Activated T-cell treated with anti-CD3 and anti-CD28 coated beads, Interleukin-2, amount 50 U/mL, for 24 hours (primary cell): ENCODE measurements at regions not wholly inside any gene's neighbourhood (a gene's known extent, or its start where the extent isn't known, plus 50 kb on each side); places are given as distances from the start of the nearest gene placed in this dataset.
"Not testable (repeated sequence)": the region's sequence is repeated elsewhere in the genome, so short reads cannot be mapped to it uniquely, and the experiment has no call there.

Source experiments
- DNase-seq: peaks from one replicate; pipeline ENCODE4 v3.0.0-alpha.2; 2020
- H3K27ac Mint-ChIP-seq: 2 replicates; pipeline ENCODE4 v1.8.0; 2020; ENCODE audit warnings: mild to moderate bottlenecking, mixed read lengths
- H3K27me3 Mint-ChIP-seq: 2 replicates; pipeline ENCODE4 v1.8.0; 2020; ENCODE audit warnings: mixed read lengths
- H3K36me3 Mint-ChIP-seq: 2 replicates; pipeline ENCODE4 v1.8.0; 2020; ENCODE audit warnings: low read depth, mixed read lengths
- H3K4me1 Mint-ChIP-seq: 2 replicates; pipeline ENCODE4 v1.8.0; 2020; ENCODE audit warnings: low read depth, mixed read lengths
- H3K4me3 Mint-ChIP-seq: 2 replicates; pipeline ENCODE4 v1.8.0; 2020; ENCODE audit warnings: mild to moderate bottlenecking, moderate library complexity, mixed read lengths
- H3K9me3 Mint-ChIP-seq: 2 replicates; pipeline ENCODE4 v1.8.0; 2020; ENCODE audit warnings: mixed read lengths

DNA sequence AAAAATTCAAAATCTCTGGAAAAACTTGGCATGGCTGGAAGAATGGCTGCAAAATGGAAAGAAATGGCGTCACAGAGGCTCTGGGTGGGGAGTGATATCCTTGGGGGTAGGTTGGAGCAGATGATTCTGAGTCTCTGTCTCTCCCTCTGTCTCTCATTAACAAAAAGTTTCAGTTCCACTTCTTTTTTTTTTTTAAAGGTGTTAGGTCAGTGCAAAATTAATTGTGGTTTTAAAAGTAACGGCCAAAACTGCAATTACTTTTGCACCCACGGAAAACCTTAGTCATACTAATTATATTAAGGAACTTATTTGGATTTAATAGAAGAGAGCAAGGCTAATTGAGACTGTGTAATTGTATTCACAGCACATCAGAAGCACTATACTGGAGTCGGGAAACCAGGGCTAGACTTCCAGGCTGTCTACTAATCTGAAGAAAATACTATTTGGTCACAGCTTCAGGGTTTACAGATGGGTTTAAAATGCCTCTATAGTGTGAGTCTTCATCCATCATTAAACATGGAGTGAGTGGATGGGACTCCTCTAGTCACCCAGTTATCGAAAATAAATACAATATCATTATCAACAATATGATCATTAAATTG lies 289.1 kb upstream of the PLD5 start:
- peaks cover 17% of the 10 kb centered on the region for H3K27me3 Mint-ChIP-seq
- peaks cover 4% of the 10 kb centered on the region for H3K9me3 Mint-ChIP-seq
- no peak for DNase-seq
- no peak overlapping the region for H3K27ac Mint-ChIP-seq
- no peaks in the 10 kb centered on the region for H3K4me1 Mint-ChIP-seq
- no peaks in the 10 kb centered on the region for H3K36me3 Mint-ChIP-seq
- no peak overlapping the region for H3K4me3 Mint-ChIP-seq

DNA sequence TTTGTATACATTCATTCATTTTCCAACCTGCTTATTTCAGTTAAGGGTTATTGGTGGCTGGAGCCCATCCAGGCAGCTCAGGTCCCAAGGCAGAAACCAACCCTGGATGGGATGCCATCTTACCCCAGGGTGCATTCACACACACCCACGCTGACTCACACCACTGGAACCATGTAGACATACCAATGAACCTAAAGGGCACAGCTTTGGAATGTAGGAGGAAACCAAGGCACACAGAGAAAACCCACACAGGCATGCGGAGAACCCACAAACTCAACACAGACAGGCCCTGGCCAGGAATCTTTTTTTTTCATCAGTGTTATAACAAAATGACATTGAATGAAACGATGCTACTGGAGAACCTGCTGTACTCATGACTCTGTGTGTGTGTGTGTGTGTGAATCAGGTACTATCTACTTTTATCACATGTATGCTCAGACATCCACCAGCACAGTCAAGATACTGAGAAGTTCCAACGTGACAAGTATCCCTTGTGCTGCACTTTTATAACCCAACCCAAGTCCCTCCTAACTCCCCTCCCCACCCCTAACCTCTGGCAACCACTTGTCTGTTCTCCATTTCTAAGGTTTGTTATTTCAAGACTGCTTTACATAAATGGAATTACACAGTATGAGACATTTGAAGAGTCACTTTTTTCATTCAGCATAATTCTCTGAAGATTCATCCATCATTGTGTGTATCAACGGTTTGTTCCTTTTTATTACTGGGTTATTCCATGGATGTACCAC lies 286.8 kb upstream of the PLD5 start:
- Mint-ChIP-seq H3K27ac (no peak overlapping the region), H3K4me1 (no peaks in the 10 kb centered on the region), H3K9me3 (peaks cover 4% of the 10 kb centered on the region), H3K4me3 (no peak overlapping the region), H3K27me3 (peaks cover 17% of the 10 kb centered on the region), H3K36me3 (no peaks in the 10 kb centered on the region)
- DNase-seq = no peak

DNA sequence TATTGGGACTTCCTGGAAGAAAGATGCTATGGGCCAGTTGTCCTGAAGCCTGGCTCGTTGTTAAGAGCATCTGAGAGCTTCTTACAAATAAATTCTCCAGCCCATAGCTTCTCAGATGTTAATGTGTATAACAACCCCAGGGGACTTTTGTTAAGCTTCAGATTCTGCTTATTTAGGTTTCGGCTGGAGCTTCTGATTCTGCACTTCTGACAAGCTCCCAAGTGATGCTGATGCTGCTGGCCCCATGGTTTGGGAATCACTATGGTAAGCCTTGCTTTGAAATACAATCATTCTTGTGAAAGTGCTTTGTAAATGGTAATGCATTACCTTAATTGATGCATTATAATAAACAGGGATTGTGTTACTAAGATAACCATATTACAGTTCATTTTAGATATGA lies 281.8 kb upstream of the PLD5 start:
- no peaks in the 10 kb centered on the region for H3K27me3 Mint-ChIP-seq
- no peak for DNase-seq
- H3K27ac Mint-ChIP-seq = no peak overlapping the region
- H3K36me3 Mint-ChIP-seq = no peaks in the 10 kb centered on the region
- no peaks in the 10 kb centered on the region for H3K4me1 Mint-ChIP-seq
- H3K9me3 Mint-ChIP-seq = peaks cover 4% of the 10 kb centered on the region
- no peak overlapping the region for H3K4me3 Mint-ChIP-seq

DNA sequence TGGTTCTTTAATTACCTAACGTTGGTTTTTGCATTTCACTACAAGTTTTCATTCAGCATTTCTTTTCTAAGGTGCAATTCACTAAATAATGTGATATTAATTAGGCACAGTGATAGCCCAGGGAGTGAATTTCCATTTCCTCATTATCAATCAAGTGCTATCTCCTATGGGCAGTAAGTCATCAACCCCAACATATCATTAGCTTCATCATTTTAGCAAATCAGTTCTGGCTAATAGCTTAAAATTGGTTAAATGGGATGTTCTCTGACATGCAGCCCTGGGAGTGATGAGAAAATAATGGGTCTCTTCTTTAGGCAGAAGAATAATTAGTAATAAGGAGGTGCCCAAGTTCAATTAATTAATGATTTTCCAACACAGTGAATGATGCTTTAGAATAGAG lies 280.9 kb upstream of the PLD5 start:
- H3K27ac Mint-ChIP-seq, H3K27me3 Mint-ChIP-seq: not testable (repeated sequence)

DNA sequence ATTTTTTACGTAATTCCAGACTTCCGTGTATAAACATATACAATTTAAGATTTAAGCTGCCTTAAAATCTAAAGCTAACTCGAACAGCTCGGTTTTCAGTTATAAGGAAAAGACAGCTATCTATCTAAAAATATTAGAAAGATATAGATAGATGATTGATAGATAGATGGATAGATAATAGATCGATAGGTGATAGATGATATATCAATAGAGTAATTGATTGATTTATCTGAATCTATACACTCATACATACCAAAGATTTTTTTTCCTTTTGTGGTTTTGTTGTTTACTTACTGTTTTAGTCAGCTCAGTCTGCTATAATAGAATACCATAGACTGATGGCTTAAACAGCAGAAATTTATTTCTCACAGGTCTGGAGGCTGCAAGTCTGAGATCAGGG lies 278.5 kb upstream of the PLD5 start:
- no peaks in the 10 kb centered on the region for H3K9me3 Mint-ChIP-seq

More for the DNA sequence above, 280.9 kb upstream of the PLD5 start:
- H3K36me3 Mint-ChIP-seq, H3K4me1 Mint-ChIP-seq, DNase-seq, H3K9me3 Mint-ChIP-seq, H3K4me3 Mint-ChIP-seq: not testable (repeated sequence)

DNA sequence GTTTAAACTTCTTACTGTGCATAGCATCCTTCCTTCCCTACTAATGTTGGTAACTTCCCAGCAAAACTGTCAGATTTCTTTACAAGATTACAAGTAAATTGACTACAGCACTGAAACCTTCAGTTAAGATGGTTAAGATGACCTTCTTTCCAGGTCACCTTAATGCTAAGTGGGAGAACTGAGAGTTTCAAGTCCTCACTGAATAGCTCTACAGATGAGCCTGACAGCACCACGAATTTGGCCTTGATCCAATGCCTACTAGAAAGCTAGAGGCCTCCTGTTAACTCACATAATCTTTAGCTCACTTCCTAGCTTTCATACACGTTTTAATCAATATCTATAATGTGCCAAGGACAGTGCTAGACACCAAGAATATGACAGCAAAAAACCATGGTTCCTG lies 276.0 kb upstream of the PLD5 start:
- Mint-ChIP-seq H3K27ac (no peak overlapping the region), H3K4me1 (no peaks in the 10 kb centered on the region), H3K36me3 (no peaks in the 10 kb centered on the region), H3K27me3 (peaks cover 3% of the 10 kb centered on the region), H3K4me3 (no peak overlapping the region), H3K9me3 (no peaks in the 10 kb centered on the region)
- no peak for DNase-seq

More for the DNA sequence above, 278.5 kb upstream of the PLD5 start:
- no peaks in the 10 kb centered on the region for H3K36me3 Mint-ChIP-seq
- H3K27ac Mint-ChIP-seq = no peak overlapping the region
- DNase-seq = no peak
- no peaks in the 10 kb centered on the region for H3K4me1 Mint-ChIP-seq
- H3K27me3 Mint-ChIP-seq = no peaks in the 10 kb centered on the region
- no peak overlapping the region for H3K4me3 Mint-ChIP-seq

DNA sequence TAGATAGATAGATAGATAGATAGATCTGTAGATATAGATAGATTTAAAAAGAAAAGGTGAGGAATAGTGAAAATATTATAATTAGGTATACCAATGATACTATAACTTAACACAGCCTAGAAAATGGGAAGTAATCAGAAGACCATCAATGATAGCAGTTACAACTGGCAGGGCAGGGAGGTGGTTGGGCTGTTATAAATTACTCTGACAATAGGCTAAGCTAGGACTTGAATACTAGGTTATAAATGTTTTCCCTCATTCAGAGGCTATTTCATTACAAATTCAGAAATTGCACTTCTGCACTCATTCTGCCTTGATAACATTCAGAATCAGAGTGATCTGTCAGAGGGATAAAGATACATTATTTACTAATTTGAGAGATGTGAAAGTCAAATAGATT lies 273.4 kb upstream of the PLD5 start:
- no peaks in the 10 kb centered on the region for H3K9me3 Mint-ChIP-seq
- no peaks in the 10 kb centered on the region for H3K4me1 Mint-ChIP-seq
- H3K4me3 Mint-ChIP-seq = no peak overlapping the region
- DNase-seq = no peak
- H3K27ac Mint-ChIP-seq = no peak overlapping the region
- no peaks in the 10 kb centered on the region for H3K36me3 Mint-ChIP-seq
- H3K27me3 Mint-ChIP-seq = peaks cover 3% of the 10 kb centered on the region

DNA sequence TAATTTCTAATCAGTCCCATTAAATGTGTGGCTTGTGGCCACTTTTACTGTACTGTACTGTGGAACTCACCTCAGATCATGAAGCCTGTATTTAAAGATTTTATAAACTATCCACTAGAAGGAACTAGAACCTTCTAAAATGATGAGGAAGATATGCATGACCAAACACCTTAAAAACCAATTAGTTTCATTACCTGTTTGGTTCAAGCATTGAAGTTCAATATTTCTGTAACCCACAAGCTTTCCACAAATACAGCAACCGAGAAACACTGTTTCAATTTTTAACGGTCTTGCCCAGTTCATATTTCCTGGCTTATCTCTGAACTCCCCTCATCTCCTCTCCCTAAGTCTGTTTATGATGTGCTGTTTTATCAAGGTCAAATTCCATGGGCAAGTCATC lies 264.3 kb upstream of the PLD5 start:
- Mint-ChIP-seq H3K9me3 (no peaks in the 10 kb centered on the region), H3K27me3 (peaks cover 2% of the 10 kb centered on the region), H3K27ac (no peak overlapping the region), H3K4me3 (no peak overlapping the region), H3K36me3 (no peaks in the 10 kb centered on the region), H3K4me1 (no peaks in the 10 kb centered on the region)
- DNase-seq = no peak

DNA sequence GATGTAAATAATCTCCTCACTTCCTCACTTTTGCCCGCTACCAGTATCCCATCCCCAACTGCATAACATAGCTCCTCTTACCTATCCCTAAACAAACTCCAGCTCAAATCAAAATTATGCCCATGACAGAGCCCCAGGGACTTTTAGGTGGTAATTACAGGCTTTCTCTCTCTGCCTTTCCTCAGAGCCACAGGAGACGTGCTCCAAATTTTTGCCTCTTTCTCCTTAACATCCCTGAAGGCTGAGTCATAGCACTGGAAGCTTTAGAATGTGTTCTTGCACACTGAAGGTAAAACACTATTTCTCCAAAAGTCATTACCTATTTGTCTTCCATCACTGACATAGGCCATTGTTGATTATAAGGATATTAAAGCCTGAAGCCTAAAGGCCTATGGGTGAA lies 263.5 kb upstream of the PLD5 start:
- peaks cover 2% of the 10 kb centered on the region for H3K27me3 Mint-ChIP-seq
- no peaks in the 10 kb centered on the region for H3K36me3 Mint-ChIP-seq
- H3K9me3 Mint-ChIP-seq = no peaks in the 10 kb centered on the region
- H3K27ac Mint-ChIP-seq = no peak overlapping the region
- no peak overlapping the region for H3K4me3 Mint-ChIP-seq
- no peak for DNase-seq
- no peaks in the 10 kb centered on the region for H3K4me1 Mint-ChIP-seq

DNA sequence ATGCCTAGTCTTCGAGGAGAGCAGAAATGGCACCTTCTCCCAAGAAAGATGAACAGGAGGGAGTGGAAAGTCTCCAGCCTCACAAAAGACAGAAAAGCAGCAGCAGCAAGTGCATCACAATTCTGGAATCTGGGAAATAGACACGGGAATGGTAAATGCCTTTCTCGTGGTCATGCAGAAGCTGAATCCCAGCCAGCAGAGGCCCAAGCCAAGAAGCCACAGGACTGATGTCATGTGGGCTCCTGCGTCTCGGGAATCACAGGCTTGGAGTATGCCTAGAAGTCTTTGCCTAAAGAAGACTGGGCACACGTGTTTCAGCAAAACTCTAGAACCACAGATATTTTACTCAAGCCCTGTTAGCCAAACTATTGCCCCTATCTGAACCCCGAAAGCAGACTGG lies 260.3 kb upstream of the PLD5 start:
- DNase-seq = no peak

DNA sequence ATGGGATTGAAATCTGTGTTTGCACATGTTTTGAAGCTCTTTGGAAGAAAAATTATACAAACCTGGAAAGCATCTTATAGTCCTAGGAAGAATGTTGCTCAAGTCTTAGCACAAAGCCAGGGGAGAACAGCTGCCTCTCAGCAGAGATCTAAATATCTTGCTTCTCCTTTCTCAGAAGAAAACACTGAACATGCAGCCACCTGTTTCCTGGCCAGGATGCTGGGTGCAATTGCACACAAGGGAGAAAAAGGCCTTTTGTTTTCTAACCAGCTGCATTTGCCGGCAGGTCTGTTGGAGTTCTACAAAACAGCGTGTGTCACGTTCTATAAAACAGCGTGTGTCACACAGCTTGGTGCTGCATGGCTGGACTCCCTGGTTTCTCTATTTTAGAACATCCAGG lies 259.6 kb upstream of the PLD5 start:
- H3K4me1 Mint-ChIP-seq = no peaks in the 10 kb centered on the region
- peaks cover 2% of the 10 kb centered on the region for H3K27me3 Mint-ChIP-seq
- no peak for DNase-seq
- H3K4me3 Mint-ChIP-seq = no peak overlapping the region
- no peaks in the 10 kb centered on the region for H3K36me3 Mint-ChIP-seq
- no peaks in the 10 kb centered on the region for H3K9me3 Mint-ChIP-seq
- H3K27ac Mint-ChIP-seq = no peak overlapping the region

More for the DNA sequence above, 260.3 kb upstream of the PLD5 start:
- H3K27me3 Mint-ChIP-seq = peaks cover 2% of the 10 kb centered on the region
- H3K4me1 Mint-ChIP-seq = no peaks in the 10 kb centered on the region
- H3K4me3 Mint-ChIP-seq = no peak overlapping the region
- H3K27ac Mint-ChIP-seq = no peak overlapping the region
- H3K9me3 Mint-ChIP-seq = no peaks in the 10 kb centered on the region
- no peaks in the 10 kb centered on the region for H3K36me3 Mint-ChIP-seq

DNA sequence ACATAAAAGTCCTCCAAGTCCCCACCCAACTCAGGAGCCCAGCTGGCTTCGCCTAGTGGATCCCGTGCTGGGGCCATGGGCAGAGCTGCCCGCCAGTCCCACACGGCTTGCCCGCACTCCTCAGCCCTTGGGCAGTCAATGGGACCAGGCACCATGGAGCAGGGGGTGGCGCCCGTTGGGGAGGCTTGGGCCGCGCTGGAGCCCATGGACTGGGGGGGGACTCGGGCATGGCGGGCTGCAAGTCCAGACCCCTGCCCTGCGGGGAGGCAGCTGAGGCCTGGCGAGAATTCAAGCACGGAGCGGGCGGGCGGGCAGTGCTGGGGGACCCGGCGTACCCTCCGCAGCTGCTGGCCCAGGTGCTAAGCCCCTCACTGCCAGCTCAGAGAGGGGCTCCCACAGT lies 249.8 kb upstream of the PLD5 start:
- no peak for DNase-seq
- no peaks in the 10 kb centered on the region for H3K4me1 Mint-ChIP-seq
- H3K27me3 Mint-ChIP-seq = no peaks in the 10 kb centered on the region
- H3K4me3 Mint-ChIP-seq = no peak overlapping the region
- H3K36me3 Mint-ChIP-seq = no peaks in the 10 kb centered on the region
- no peak overlapping the region for H3K27ac Mint-ChIP-seq
- peaks cover 3% of the 10 kb centered on the region for H3K9me3 Mint-ChIP-seq

DNA sequence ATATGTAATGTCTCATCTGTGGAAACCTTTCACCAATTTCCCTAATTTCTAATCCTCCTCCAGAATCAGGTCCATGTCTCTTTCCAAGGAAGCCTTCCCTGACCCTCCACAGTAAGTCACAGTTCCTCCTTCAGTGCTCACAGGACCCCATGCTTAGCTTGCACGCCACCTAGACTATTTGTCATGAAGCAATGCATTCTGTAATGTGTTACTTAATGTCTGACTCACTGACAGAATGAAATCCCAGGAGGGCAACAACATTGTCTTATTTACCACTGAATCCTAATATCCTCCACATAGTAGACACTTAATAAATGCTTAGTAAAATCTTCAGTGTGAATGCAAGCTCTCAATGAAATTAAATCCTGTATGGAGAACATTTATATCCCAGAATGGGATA lies 245.9 kb upstream of the PLD5 start:
- DNase-seq = no peak
- no peak overlapping the region for H3K4me3 Mint-ChIP-seq
- H3K4me1 Mint-ChIP-seq = no peaks in the 10 kb centered on the region
- no peak overlapping the region for H3K27ac Mint-ChIP-seq
- H3K27me3 Mint-ChIP-seq = peaks cover 5% of the 10 kb centered on the region
- H3K36me3 Mint-ChIP-seq = no peaks in the 10 kb centered on the region
- peaks cover 7% of the 10 kb centered on the region for H3K9me3 Mint-ChIP-seq

DNA sequence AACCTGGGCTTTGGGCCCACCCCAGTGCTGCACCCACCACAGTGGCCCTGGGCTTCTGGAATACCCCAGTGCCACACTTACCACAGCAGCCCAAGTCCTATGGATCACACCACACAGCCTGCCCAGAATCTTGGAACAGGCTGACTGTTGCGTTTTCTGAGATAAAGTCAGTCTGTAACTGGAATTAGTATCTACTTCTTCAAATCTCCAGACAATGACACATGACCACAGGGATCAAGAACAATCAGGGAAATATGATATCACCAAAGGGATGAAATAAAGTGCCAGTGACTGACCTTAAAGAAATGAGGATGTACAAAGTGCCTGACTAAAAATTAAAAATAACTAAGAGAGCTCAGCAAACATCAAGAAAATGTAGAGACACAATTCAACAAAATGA lies 239.7 kb upstream of the PLD5 start:
- H3K36me3 Mint-ChIP-seq = no peaks in the 10 kb centered on the region
- peaks cover 8% of the 10 kb centered on the region for H3K9me3 Mint-ChIP-seq
- no peaks in the 10 kb centered on the region for H3K4me1 Mint-ChIP-seq
- no peak overlapping the region for H3K27ac Mint-ChIP-seq
- H3K4me3 Mint-ChIP-seq = no peak overlapping the region
- H3K27me3 Mint-ChIP-seq = peaks cover 5% of the 10 kb centered on the region
- DNase-seq = no peak

DNA sequence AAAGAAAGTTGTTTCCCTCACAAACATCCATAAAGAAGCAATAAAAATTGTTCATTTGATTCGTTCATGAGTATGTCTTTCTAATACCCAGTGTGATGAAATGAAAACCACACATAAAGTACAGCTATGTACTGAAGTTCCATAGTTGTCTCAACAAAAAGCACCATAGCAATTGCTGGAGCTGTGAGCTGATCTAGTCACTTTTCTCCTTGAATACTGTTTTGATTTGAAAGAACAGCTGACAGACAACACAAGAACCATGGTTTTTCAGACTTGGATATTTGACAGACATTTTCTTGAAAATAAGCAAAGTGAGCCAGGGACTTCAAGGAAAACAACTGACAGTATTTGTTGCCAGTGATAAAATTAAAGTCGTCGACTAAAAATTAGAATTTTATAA lies 237.1 kb upstream of the PLD5 start:
- Mint-ChIP-seq H3K4me3 (no peak overlapping the region), H3K4me1 (no peaks in the 10 kb centered on the region)

More for the DNA sequence above, 237.1 kb upstream of the PLD5 start:
- no peak overlapping the region for H3K27ac Mint-ChIP-seq
- H3K9me3 Mint-ChIP-seq = peaks cover 6% of the 10 kb centered on the region
- no peak for DNase-seq
- no peaks in the 10 kb centered on the region for H3K36me3 Mint-ChIP-seq
- H3K27me3 Mint-ChIP-seq = no peaks in the 10 kb centered on the region
